ENCODE measurements at regions not wholly inside any gene's neighbourhood (a gene's known extent, or its start where the extent isn't known, plus 50 kb on each side); places are given as distances from the start of the nearest gene placed in this dataset.

GRCh38 chr14:51185180-51185579 is 54.9 kb upstream of the TMX1 start (continued):
- no peak for TF ChIP-seq POLR2AphosphoS5 (IDR thresholded peaks at IDR 0.05; ENCODE audit: low read depth, low read length)
- no peak for TF ChIP-seq EZH2phosphoT487 (IDR thresholded peaks at IDR 0.05; ENCODE audit: borderline replicate concordance)

- RAD21 ChIA-PET (ENCODE audit: low non-redundant PET in 1 of 2, low total read pairs in 2 of 2, uncharacterized antibody in 2 of 2, unreplicated experiment in 2 of 2): no interaction called here
- CTCF ChIA-PET: no interaction called here
- Histone ChIP-seq H3K79me2 (ENCODE audit: insufficient read depth, low read length) (no peaks in the 10 kb centered on the region), H3K9me3 (ENCODE audit: control insufficient read depth in 1 of 2, insufficient read depth in 1 of 2, low read depth in 1 of 2, low read length in 2 of 2) (no peaks in the 10 kb centered on the region), H3K9me2 (ENCODE audit: insufficient read depth) (no peaks in the 10 kb centered on the region), H3K27ac (ENCODE audit: low read depth, low read length) (no peak overlapping the region), H3K4me2 (ENCODE audit: low read length) (no peak overlapping the region), H4K20me1 (ENCODE audit: insufficient read depth) (no peaks in the 10 kb centered on the region), H3K36me3 (ENCODE audit: control insufficient read depth in 1 of 2, insufficient read depth in 2 of 2, low read length in 2 of 2) (no peaks in the 10 kb centered on the region), H3K4me1 (ENCODE audit: control insufficient read depth in 1 of 2, insufficient read depth in 2 of 2, low read length in 2 of 2) (no peaks in the 10 kb centered on the region), H3K27me3 (ENCODE audit: insufficient read depth, low read length) (no peaks in the 10 kb centered on the region), H3K4me3 (replicated peaks in 1 of 2; ENCODE audit: low read depth in 1 of 2, low read length in 2 of 2) (no peak overlapping the region), H2AFZ (ENCODE audit: low read depth, low read length, poor library complexity, severe bottlenecking) (no peak overlapping the region), H3K9ac (ENCODE audit: low read length) (no peak overlapping the region)
- no peak for ATAC-seq
- TF ChIP-seq EGR1 (IDR thresholded peaks at IDR 0.05; ENCODE audit: low read depth) (no peak), EZH2 (IDR thresholded peaks at IDR 0.05) (no peak), POLR2AphosphoS5 (IDR thresholded peaks at IDR 0.05; ENCODE audit: low read depth, low read length) (no peak), FOSL1 (IDR thresholded peaks at IDR 0.05; ENCODE audit: low read depth) (no peak), ZFX (IDR thresholded peaks at IDR 0.05) (no peak), ATF3 (IDR thresholded peaks at IDR 0.05) (no peak), ELF1 (IDR thresholded peaks at IDR 0.05; ENCODE audit: borderline replicate concordance, low read depth) (no peak), CEBPB (IDR thresholded peaks at IDR 0.05; ENCODE audit: low read depth) (no peak), SIN3A (IDR thresholded peaks at IDR 0.05; ENCODE audit: low read depth) (no peak), EZH2phosphoT487 (IDR thresholded peaks at IDR 0.05; ENCODE audit: borderline replicate concordance) (no peak), REST (IDR thresholded peaks at IDR 0.05; ENCODE audit: low read depth) (no peak), RAD21 (IDR thresholded peaks at IDR 0.05; ENCODE audit: low read depth) (no peak), SP1 (IDR thresholded peaks at IDR 0.05; ENCODE audit: low read depth) (no peak), SRF (IDR thresholded peaks at IDR 0.05; ENCODE audit: low read depth) (no peak), YY1 (IDR thresholded peaks at IDR 0.05; ENCODE audit: extremely low read depth, insufficient replicate concordance, low read depth, low read length) (no peak), ZBTB33 (IDR thresholded peaks at IDR 0.05; ENCODE audit: extremely low read depth, insufficient replicate concordance, low read length) (no peak), TCF7L2 (IDR thresholded peaks at IDR 0.05; ENCODE audit: borderline replicate concordance, extremely low read depth, insufficient read depth, insufficient read length) (no peak), POLR2A (IDR thresholded peaks at IDR 0.05; ENCODE audit: borderline replicate concordance, extremely low read depth, insufficient read depth, insufficient read length) (no peak), JUND (IDR thresholded peaks at IDR 0.05) (no peak), CTCF (IDR thresholded peaks at IDR 0.05 in 2 of 3, conservative IDR thresholded peaks at IDR 0.05 in 1 of 3; ENCODE audit: borderline replicate concordance in 1 of 3, insufficient read depth in 1 of 3, low read depth in 2 of 3, low read length in 2 of 3) (no peak)
- DNase-seq (ENCODE audit: low read depth, low spot score): no peak
- POLR2A ChIA-PET: no interaction called here
- intact Hi-C loops (cut with micrococcal nuclease): no loop called here
- no TSS peak for BruUV-seq (replicated peaks)
These were observed 54.3 kb upstream of the TMX1 start for GRCh38 chr14:51185754-51186153.

Measured in HCT116 (cell line).